MM.1S (cell line): ENCODE measurements at regions not wholly inside any gene's neighbourhood (a gene's known extent, or its start where the extent isn't known, plus 50 kb on each side); places are given as distances from the start of the nearest gene placed in this dataset.

Experiments
- DNase-seq: peaks from one replicate; pipeline ENCODE4 v3.0.0-alpha.2; 2015
- H2AFZ ChIP-seq: fragments of 300-600 bp; sonication (generic); 2 replicates; pipeline ENCODE4 v1.6.0; 2016; ENCODE audit warnings: antibody characterized with exemption, low read length
- H3F3A ChIP-seq: fragments of 300-600 bp; sonication (generic); 2 replicates; pipeline ENCODE4 v1.6.1; 2016; ENCODE audit warnings: mild to moderate bottlenecking, antibody characterized with exemption, low read length, moderate library complexity, mixed read lengths; ENCODE audit not compliant: insufficient read depth
- H3K27ac ChIP-seq: fragments of 300-600 bp; sonication (generic); 2 replicates; pipeline ENCODE4 v1.5.1; 2016; ENCODE audit warnings: mild to moderate bottlenecking, low read length
- H3K27me3 ChIP-seq: fragments of 300-600 bp; sonication (generic); replicated peaks from 2 replicates; pipeline ENCODE4 v1.6.0; 2016; ENCODE audit warnings: low read length; ENCODE audit not compliant: insufficient read depth
- H3K36me3 ChIP-seq: fragments of 300-600 bp; sonication (generic); replicated peaks from 2 replicates; pipeline ENCODE4 v1.6.1; 2016; ENCODE audit warnings: mild to moderate bottlenecking, low read length, mixed read lengths; ENCODE audit not compliant: insufficient read depth
- H3K4me1 ChIP-seq: fragments of 300-600 bp; sonication (generic); 2 replicates; pipeline ENCODE4 v1.6.1; 2016; ENCODE audit warnings: low read length, mixed read lengths
- H3K4me2 ChIP-seq: fragments of 300-600 bp; sonication (generic); 2 replicates; pipeline ENCODE4 v1.6.0; 2016; ENCODE audit warnings: low read depth, low read length
- H3K4me3 ChIP-seq: fragments of 300-600 bp; sonication (generic); 2 replicates; pipeline ENCODE4 v1.5.1; 2016; ENCODE audit warnings: low read length, mixed read lengths
- H3K79me2 ChIP-seq: fragments of 300-600 bp; sonication (generic); 2 replicates; pipeline ENCODE4 v1.6.1; 2016; ENCODE audit warnings: mixed run types, low read length, mixed read lengths
- H3K9ac ChIP-seq: fragments of 300-600 bp; sonication (generic); 2 replicates; pipeline ENCODE4 v1.6.1; 2016; ENCODE audit warnings: low read length, mixed read lengths
- H3K9me2 ChIP-seq: fragments of 300-600 bp; sonication (generic); replicated peaks from 2 replicates; pipeline ENCODE4 v1.6.1; 2016; ENCODE audit warnings: mild to moderate bottlenecking, low read length, mixed read lengths; ENCODE audit not compliant: insufficient read depth
- H3K9me3 ChIP-seq: fragments of 300-600 bp; sonication (generic); replicated peaks from 2 replicates; pipeline ENCODE4 v1.6.1; 2016; ENCODE audit warnings: mild to moderate bottlenecking, low read length, mixed read lengths; ENCODE audit not compliant: insufficient read depth
- H4K20me1 ChIP-seq: fragments of 300-600 bp; sonication (generic); 2 replicates; pipeline ENCODE4 v1.6.1; 2016; ENCODE audit warnings: mild to moderate bottlenecking, low read length, moderate library complexity, mixed read lengths; ENCODE audit not compliant: insufficient read depth
- CTCF ChIP-seq: fragments of 300-600 bp; sonication (generic); IDR thresholded peaks from 2 replicates; pipeline ENCODE4 v1.5.1; 2016; ENCODE audit warnings: antibody characterized with exemption, low read length, mixed read lengths
- EZH2 ChIP-seq: fragments of 300-600 bp; sonication (generic); optimal IDR thresholded peaks from 2 replicates; pipeline ENCODE3; 2017; ENCODE audit warnings: low read depth, mild to moderate bottlenecking, antibody characterized with exemption, low read length, mixed read lengths
- EZH2phosphoT487 ChIP-seq: fragments of 300-600 bp; sonication (generic); IDR thresholded peaks from 2 replicates; pipeline ENCODE4 v1.6.1; 2018; ENCODE audit warnings: antibody characterized with exemption, low read length

GRCh38 chr9:87435189-87435880 lies 62.3 kb upstream of the DAPK1 start:
- Histone ChIP-seq H3K36me3 (no peaks in the 10 kb centered on the region), H3K9ac (no peak overlapping the region), H3K79me2 (no peaks in the 10 kb centered on the region), H3K4me3 (no peak overlapping the region), H3F3A (no peaks in the 10 kb centered on the region), H4K20me1 (no peaks in the 10 kb centered on the region), H3K4me2 (no peak overlapping the region), H3K27ac (no peak overlapping the region), H2AFZ (no peak overlapping the region), H3K4me1 (no peaks in the 10 kb centered on the region), H3K9me3 (no peaks in the 10 kb centered on the region), H3K9me2 (no peaks in the 10 kb centered on the region), H3K27me3 (no peaks in the 10 kb centered on the region)
- TF ChIP-seq EZH2 (no peak), EZH2phosphoT487 (no peak), CTCF (no peak)
- DNase-seq: no peak

GRCh38 chr9:87436716-87437115 lies 61.0 kb upstream of the DAPK1 start:
- H3K9ac ChIP-seq: no peak overlapping the region
- TF ChIP-seq EZH2phosphoT487 (no peak), CTCF (no peak), EZH2 (no peak)
- H3K36me3 ChIP-seq: no peaks in the 10 kb centered on the region
- DNase-seq: no peak
- no peaks in the 10 kb centered on the region for H3K9me2 ChIP-seq
- H2AFZ ChIP-seq: no peak overlapping the region
- H3F3A ChIP-seq: no peaks in the 10 kb centered on the region
- H3K27me3 ChIP-seq: no peaks in the 10 kb centered on the region
- H4K20me1 ChIP-seq: no peaks in the 10 kb centered on the region
- no peaks in the 10 kb centered on the region for H3K9me3 ChIP-seq
- H3K4me3 ChIP-seq: no peak overlapping the region
- H3K4me1 ChIP-seq: no peaks in the 10 kb centered on the region
- no peaks in the 10 kb centered on the region for H3K79me2 ChIP-seq
- no peak overlapping the region for H3K4me2 ChIP-seq
- H3K27ac ChIP-seq: no peak overlapping the region

GRCh38 chr9:87437966-87438365 lies 59.7 kb upstream of the DAPK1 start:
- no peak overlapping the region for H3K27ac ChIP-seq
- H3K27me3 ChIP-seq: no peaks in the 10 kb centered on the region
- DNase-seq: no peak
- TF ChIP-seq EZH2phosphoT487: no peak
- no peak for TF ChIP-seq EZH2
- TF ChIP-seq CTCF: no peak
- no peaks in the 10 kb centered on the region for H4K20me1 ChIP-seq
- no peak overlapping the region for H2AFZ ChIP-seq
- H3K4me1 ChIP-seq: no peaks in the 10 kb centered on the region
- H3K4me2 ChIP-seq: no peak overlapping the region
- H3K36me3 ChIP-seq: no peaks in the 10 kb centered on the region
- H3K9me3 ChIP-seq: no peaks in the 10 kb centered on the region
- no peak overlapping the region for H3K4me3 ChIP-seq
- H3F3A ChIP-seq: no peaks in the 10 kb centered on the region
- H3K9ac ChIP-seq: no peak overlapping the region
- H3K79me2 ChIP-seq: no peaks in the 10 kb centered on the region
- H3K9me2 ChIP-seq: no peaks in the 10 kb centered on the region
